K562 (cell line): ENCODE measurements at regions not wholly inside any gene's neighbourhood (a gene's known extent, or its start where the extent isn't known, plus 50 kb on each side); places are given as distances from the start of the nearest gene placed in this dataset.

ENCODE experiments used
- ATAC-seq: fragments of 200-7000 bp; cut with Tn5 transposase; 3 replicates; pipeline ENCODE4 v1.9.1; 2020; ENCODE audit warnings: moderate library complexity
- BruUV-seq: library from RNA; stranded (reverse); fragments of 400-500 nt; replicated peaks from 2 replicates; lab custom pipeline; 2021; lab: Mats Ljungman, UMichigan
- CTCF ChIA-PET: fragments of 300-600 bp; formaldehyde crosslinking; extraction: SDS; loops from one replicate; lab custom pipeline; 2021; ENCODE audit warnings: low intra/inter-chr PET ratio; lab: Yijun Ruan, JAX
- POLR2A ChIA-PET: fragments of 300-600, 350-650 bp; sonication (Branson Sonifier 250); formaldehyde crosslinking; extraction: SDS; loops from one replicate; lab custom pipeline; 2021; ENCODE audit warnings: antibody characterized with exemption, inconsistent platforms; lab: Yijun Ruan, JAX
- DNase-seq, 4 experiments: peaks; one replicate each; pipeline versions ENCODE4 v3.0.0 to v3.0.0-alpha.2; 2011 to 2018; ENCODE audit warnings: low spot score in 3 of 4, mixed read lengths in 3 of 4; ENCODE audit errors: extremely low read depth in 1 of 4
- FAIRE-seq: peaks from 2 replicates; lab custom pipeline; 2011; peaks lifted over from hg19 to GRCh38; lab: Jason Lieb, UNC
- H2AFZ ChIP-seq: 2 replicates; pipeline ENCODE4 v1.6.0; 2011; ENCODE audit warnings: low read depth, low read length, control low read depth, inconsistent platforms
- H3K27ac ChIP-seq: fragments of 200-600 bp; 3 replicates; pipeline ENCODE4 v1.8.0; 2011; ENCODE audit warnings: low read depth, mild to moderate bottlenecking, control low read depth, inconsistent platforms, low read length, moderate library complexity, mixed read lengths; ENCODE audit errors: extremely low read depth
- H3K27me3 ChIP-seq, 2 experiments: fragments of 300-600 bp in 1 of 2; 2 replicates in 1 of 2; 3 replicates in 1 of 2; pipeline versions ENCODE4 v1.6.0 to v1.8.0; 2011; ENCODE audit warnings: inconsistent platforms in 2 of 2, low read length in 2 of 2, mild to moderate bottlenecking in 1 of 2, mixed read lengths in 1 of 2, moderate library complexity in 1 of 2; ENCODE audit not compliant: control insufficient read depth in 2 of 2, insufficient read depth in 2 of 2
- H3K36me3 ChIP-seq: fragments of 300-600 bp; 3 replicates; pipeline ENCODE4 v1.8.0; 2011; ENCODE audit warnings: mild to moderate bottlenecking, low read length, inconsistent platforms; ENCODE audit not compliant: control insufficient read depth, insufficient read depth
- H3K4me1 ChIP-seq, 2 experiments: fragments of 200-600 bp in 1 of 2; replicated peaks in 1 of 2; 2 replicates in 1 of 2; 3 replicates in 1 of 2; pipeline versions ENCODE4 v1.5.1 to v1.8.0; 2011; ENCODE audit warnings: inconsistent platforms in 2 of 2, low read length in 2 of 2, mild to moderate bottlenecking in 1 of 2, mixed read lengths in 1 of 2, moderate library complexity in 1 of 2; ENCODE audit not compliant: control insufficient read depth in 2 of 2, insufficient read depth in 2 of 2
- H3K4me2 ChIP-seq: 2 replicates; pipeline ENCODE4 v1.6.1; 2011; ENCODE audit warnings: low read length, control low read depth, inconsistent platforms, mixed read lengths; ENCODE audit not compliant: insufficient read depth
- H3K4me3 ChIP-seq: fragments of 200-600 bp; sonication (generic), shearing (Covaris generic); 2 replicates; pipeline ENCODE4 v1.5.1; 2016; ENCODE audit warnings: control low read depth, inconsistent platforms
- H3K79me2 ChIP-seq: fragments of 200-600 bp; 3 replicates; pipeline ENCODE4 v1.8.0; 2011; ENCODE audit warnings: low read length, inconsistent platforms; ENCODE audit not compliant: control insufficient read depth, insufficient read depth
- H3K9ac ChIP-seq, 2 experiments: 2 replicates each; pipeline versions ENCODE4 v1.6.0 to v1.6.1; 2011; ENCODE audit warnings: low read depth in 2 of 2, low read length in 2 of 2, control low read depth in 1 of 2, inconsistent platforms in 1 of 2, mild to moderate bottlenecking in 1 of 2, mixed read lengths in 1 of 2; ENCODE audit not compliant: insufficient read depth in 1 of 2
- H3K9me1 ChIP-seq: one replicate; pipeline ENCODE4 v1.6.0; 2011; ENCODE audit warnings: inconsistent platforms, mild to moderate bottlenecking, low read length, moderate library complexity; ENCODE audit not compliant: control insufficient read depth, insufficient read depth
- H3K9me3 ChIP-seq: replicated peaks from 2 replicates; pipeline ENCODE4 v1.5.1; 2011; ENCODE audit warnings: low read depth, low read length, inconsistent platforms; ENCODE audit not compliant: control insufficient read depth, insufficient read depth
- H4K20me1 ChIP-seq: replicated peaks from 2 replicates; pipeline ENCODE4 v1.6.1; 2011; ENCODE audit warnings: low read length, inconsistent platforms, mixed read lengths; ENCODE audit not compliant: control insufficient read depth, insufficient read depth
- ARID1B ChIP-seq: fragments of 450-650 bp; IDR thresholded peaks from 2 replicates; pipeline ENCODE4 v1.6.1; 2016; ENCODE audit warnings: antibody characterized with exemption, mild to moderate bottlenecking, inconsistent platforms
- BHLHE40 ChIP-seq: IDR thresholded peaks from 2 replicates; pipeline ENCODE4 v1.6.1; 2011; ENCODE audit warnings: low read length, improper control_type of control experiment
- CBFA2T3 ChIP-seq: fragments of 450-650 bp; IDR thresholded peaks from 2 replicates; pipeline ENCODE4 v1.6.1; 2017
- CBX2 ChIP-seq: fragments of 200-600 bp; sonication (generic); IDR thresholded peaks from one replicate; pipeline ENCODE4 v1.6.1; 2012; ENCODE audit warnings: mild to moderate bottlenecking, low read length, inconsistent platforms; ENCODE audit not compliant: insufficient read depth, poor library complexity, severe bottlenecking
- CXXC5 ChIP-seq: fragments of 250-450 bp; sonication (Bioruptor Pico); IDR thresholded peaks from 2 replicates; pipeline ENCODE4 v1.8.0; 2022; ENCODE audit warnings: inconsistent platforms, mild to moderate bottlenecking, moderate library complexity
- EGR1 ChIP-seq: fragments of 450-650 bp; conservative IDR thresholded peaks from 2 replicates; pipeline ENCODE4 v1.6.1; 2017; ENCODE audit warnings: mild to moderate bottlenecking
- HDGF ChIP-seq: fragments of 450-650 bp; IDR thresholded peaks from 2 replicates; pipeline ENCODE4 v1.6.1; 2016
- HES1 ChIP-seq: fragments of 450-650 bp; IDR thresholded peaks from 2 replicates; pipeline ENCODE4 v1.6.1; 2016; ENCODE audit warnings: low read depth, mild to moderate bottlenecking, moderate library complexity
- LEF1 ChIP-seq: fragments of 450-650 bp; IDR thresholded peaks from 2 replicates; pipeline ENCODE4 v1.6.1; 2016; ENCODE audit warnings: mild to moderate bottlenecking
- SIN3B ChIP-seq: fragments of 450-650 bp; IDR thresholded peaks from 2 replicates; pipeline ENCODE4 v1.6.1; 2017; ENCODE audit warnings: low read depth, mild to moderate bottlenecking, moderate library complexity
- SP1 ChIP-seq: sonication (generic); formaldehyde crosslinking; IDR thresholded peaks from 2 replicates; pipeline ENCODE4 v1.8.1; 2022; ENCODE audit warnings: mild to moderate bottlenecking, missing genetic modification reagents
- ZBTB7A ChIP-seq: IDR thresholded peaks from 2 replicates; pipeline ENCODE4 v1.6.1; 2011; ENCODE audit warnings: low read depth, mild to moderate bottlenecking, low read length, moderate library complexity, borderline replicate concordance; ENCODE audit not compliant: control insufficient read depth
- ZNF592 ChIP-seq: fragments of 450-650 bp; IDR thresholded peaks from 2 replicates; pipeline ENCODE4 v1.6.1; 2017; ENCODE audit warnings: antibody characterized with exemption, mild to moderate bottlenecking
- ZNF76 ChIP-seq: fragments of 250-450 bp; sonication (Bioruptor Pico); IDR thresholded peaks from 2 replicates; pipeline ENCODE4 v1.4.0; 2020; ENCODE audit warnings: mild to moderate bottlenecking, moderate library complexity, borderline replicate concordance
- WGBS: fragments of 100-300 bp; shearing (Covaris generic); methylation state at CpG from one replicate; pipeline ENCODE4 v1.1.6; 2016; ENCODE audit warnings: low coverage, mixed read lengths; ENCODE audit not compliant: insufficient coverage; ENCODE audit errors: missing lambda C conversion rate; 5-methylcytosine and 5-hydroxymethylcytosine counted together
- in situ Hi-C: fragments of 300-500 bp; cut with MboI; formaldehyde crosslinking; loops from 4 replicates; pipeline ENCODE4 v1.15.0; 2018; ENCODE audit warnings: inconsistent platforms, mixed read lengths
- intact Hi-C: fragments of 100-400 bp; cut with micrococcal nuclease; formaldehyde crosslinking; loops from 2 replicates; pipeline ENCODE4 v1.14.2; 2022

- ATAC-seq (no peak), DNase-seq (no peak), FAIRE-seq (no peak)
- intact Hi-C loops (no loop called here), in situ Hi-C loops (no loop called here)
- H3K9me3 ChIP-seq: no peaks in the 10 kb centered on the region; the same call in 1 of the 2 replicates
- no peak overlapping the region for H3K9ac ChIP-seq
- H3K79me2 ChIP-seq: no peaks in the 10 kb centered on the region
- no peaks in the 10 kb centered on the region for H3K27me3 ChIP-seq
- CTCF ChIA-PET: no interaction called here
- POLR2A ChIA-PET: interaction anchor here (0.6 kb wide), 2 partner anchors 474 to 1969 kb away, joined by 3 read pairs; no protein-coding TSS in a partner anchor
- no peak overlapping the region for H3K4me2 ChIP-seq
- H3K36me3 ChIP-seq: no peaks in the 10 kb centered on the region
- no peaks in the 10 kb centered on the region for H3K4me1 ChIP-seq
- H4K20me1 ChIP-seq: no peaks in the 10 kb centered on the region
- BruUV-seq: no TSS peak
- H2AFZ ChIP-seq: no peak overlapping the region
- 3% methylated on average over 6 of the region's 6 CpGs for WGBS
- H3K4me3 ChIP-seq: no peak overlapping the region
- no peak overlapping the region for H3K27ac ChIP-seq
- TF ChIP-seq SIN3B (no peak), ZNF76 (no peak), EGR1 (no peak), ARID1B (no peak)
- H3K9me1 ChIP-seq: no peaks in the 10 kb centered on the region
Measured at GRCh38 chr7:13748998-13749397, 240.5 kb downstream of the ETV1 start.

- Histone ChIP-seq H3K27ac (no peak overlapping the region), H4K20me1 (no peaks in the 10 kb centered on the region), H3K36me3 (no peaks in the 10 kb centered on the region), H3K9ac (no peak overlapping the region), H3K79me2 (no peaks in the 10 kb centered on the region), H3K4me3 (no peak overlapping the region), H3K27me3 (no peaks in the 10 kb centered on the region), H2AFZ (no peak overlapping the region), H3K9me3 (no peaks in the 10 kb centered on the region; the same call in 1 of the 2 replicates), H3K4me2 (no peak overlapping the region), H3K9me1 (no peaks in the 10 kb centered on the region), H3K4me1 (no peaks in the 10 kb centered on the region)
- in situ Hi-C loops: no loop called here
- FAIRE-seq: no peak
- BruUV-seq: no TSS peak
- intact Hi-C loops: no loop called here
- ChIA-PET CTCF (no interaction called here), POLR2A (no interaction called here)
- ATAC-seq: no peak
- DNase-seq: no peak
- WGBS: 4% methylated on average over 3 of the region's 3 CpGs
- TF ChIP-seq HDGF: no peak
- TF ChIP-seq CXXC5: no peak
- TF ChIP-seq CBFA2T3: no peak
- no peak for TF ChIP-seq HES1
- no peak for TF ChIP-seq BHLHE40
- TF ChIP-seq ZNF592: no peak
- no peak for TF ChIP-seq SP1 (CRISPR knock-in tag)
- TF ChIP-seq CBX2: no peak
- no peak for TF ChIP-seq LEF1
- no peak for TF ChIP-seq ZBTB7A
Measured at GRCh38 chr7:13749636-13750035, 239.8 kb downstream of the ETV1 start.
